ENCODE measurements at regions not wholly inside any gene's neighbourhood (a gene's known extent, or its start where the extent isn't known, plus 50 kb on each side); places are given as distances from the start of the nearest gene placed in this dataset.

DNA sequence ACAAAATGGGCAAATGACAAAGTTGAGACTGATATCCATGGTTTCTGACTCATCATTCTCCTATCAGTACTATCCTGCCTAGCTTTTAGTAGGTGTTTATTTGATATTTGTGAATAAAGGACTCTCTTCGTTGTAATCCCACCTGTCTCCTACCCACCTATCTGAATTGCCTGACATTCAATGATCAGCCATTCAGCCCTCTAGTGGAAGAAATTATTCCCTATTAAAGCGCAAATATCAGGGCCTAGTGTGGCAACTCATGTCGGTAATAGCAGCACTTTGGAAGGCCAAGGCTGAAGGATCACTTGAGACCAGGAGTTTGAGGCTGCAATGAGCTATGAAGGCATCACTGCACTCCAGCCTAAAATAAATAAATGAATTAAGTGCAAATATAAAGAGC lies 195.7 kb upstream of the SETMAR start:
- intact Hi-C loops (cut with DNase I), result no loop called here

GRCh38 chr3:4113811-4114522 lies 189.2 kb upstream of the SETMAR start:
- DNase-seq, result no peak
- 52 to 72% methylated on average over 2 of the region's 2 CpGs for WGBS, 2 donors
- no peak for TF ChIP-seq POLR2A (IDR thresholded peaks at IDR 0.05)
- TF ChIP-seq, protein P1, sequence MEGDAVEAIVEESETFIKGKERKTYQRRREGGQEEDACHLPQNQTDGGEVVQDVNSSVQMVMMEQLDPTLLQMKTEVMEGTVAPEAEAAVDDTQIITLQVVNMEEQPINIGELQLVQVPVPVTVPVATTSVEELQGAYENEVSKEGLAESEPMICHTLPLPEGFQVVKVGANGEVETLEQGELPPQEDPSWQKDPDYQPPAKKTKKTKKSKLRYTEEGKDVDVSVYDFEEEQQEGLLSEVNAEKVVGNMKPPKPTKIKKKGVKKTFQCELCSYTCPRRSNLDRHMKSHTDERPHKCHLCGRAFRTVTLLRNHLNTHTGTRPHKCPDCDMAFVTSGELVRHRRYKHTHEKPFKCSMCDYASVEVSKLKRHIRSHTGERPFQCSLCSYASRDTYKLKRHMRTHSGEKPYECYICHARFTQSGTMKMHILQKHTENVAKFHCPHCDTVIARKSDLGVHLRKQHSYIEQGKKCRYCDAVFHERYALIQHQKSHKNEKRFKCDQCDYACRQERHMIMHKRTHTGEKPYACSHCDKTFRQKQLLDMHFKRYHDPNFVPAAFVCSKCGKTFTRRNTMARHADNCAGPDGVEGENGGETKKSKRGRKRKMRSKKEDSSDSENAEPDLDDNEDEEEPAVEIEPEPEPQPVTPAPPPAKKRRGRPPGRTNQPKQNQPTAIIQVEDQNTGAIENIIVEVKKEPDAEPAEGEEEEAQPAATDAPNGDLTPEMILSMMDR (IDR thresholded peaks at IDR 0.05), result no peak
- intact Hi-C loops (cut with DNase I), result no loop called here
- Histone ChIP-seq H3K36me3 (no peaks in the 10 kb centered on the region), H3K27me3 (no peaks in the 10 kb centered on the region), H3K27ac (no peak overlapping the region), H3K4me3 (no peak overlapping the region), H3K4me1 (no peaks in the 10 kb centered on the region), H3K9me3 (no peaks in the 10 kb centered on the region)

More for the DNA sequence above, 195.7 kb upstream of the SETMAR start:
- no peaks in the 10 kb centered on the region for H3K36me3 ChIP-seq
- no peaks in the 10 kb centered on the region for H3K9me3 ChIP-seq
- no peaks in the 10 kb centered on the region for H3K4me1 ChIP-seq
- H3K4me3 ChIP-seq, result no peak overlapping the region
- no peak overlapping the region for H3K27ac ChIP-seq
- 69 to 74% methylated on average over 3 of the region's 3 CpGs for WGBS, 2 donors
- DNase-seq, result no peak
- TF ChIP-seq, protein P1 (IDR thresholded peaks at IDR 0.05), result no peak
- no peak for TF ChIP-seq POLR2A (IDR thresholded peaks at IDR 0.05)
- no peaks in the 10 kb centered on the region for H3K27me3 ChIP-seq

- TF ChIP-seq, protein P1 (IDR thresholded peaks at IDR 0.05), result no peak
- TF ChIP-seq POLR2A (IDR thresholded peaks at IDR 0.05), result no peak
- intact Hi-C loops (cut with DNase I), result no loop called here
- Histone ChIP-seq H3K4me1 (no peaks in the 10 kb centered on the region), H3K4me3 (no peak overlapping the region), H3K36me3 (no peaks in the 10 kb centered on the region), H3K27ac (no peak overlapping the region), H3K27me3 (no peaks in the 10 kb centered on the region), H3K9me3 (no peaks in the 10 kb centered on the region)
- no peak for DNase-seq
- 86% methylated on average over 2 of the region's 2 CpGs for WGBS, 2 donors
Observed at GRCh38 chr3:4119119-4119518, 184.1 kb upstream of the SETMAR start.

GRCh38 chr3:4125576-4125975 lies 177.6 kb upstream of the SETMAR start:
- H3K27me3 ChIP-seq, result no peaks in the 10 kb centered on the region
- no peak for DNase-seq
- TF ChIP-seq POLR2A (IDR thresholded peaks at IDR 0.05), result no peak
- TF ChIP-seq, protein P1 (IDR thresholded peaks at IDR 0.05), result no peak
- 79 to 90% methylated on average over 3 of the region's 3 CpGs for WGBS, 2 donors
- intact Hi-C loops (cut with DNase I), result no loop called here
- H3K4me1 ChIP-seq, result no peaks in the 10 kb centered on the region
- H3K36me3 ChIP-seq, result no peaks in the 10 kb centered on the region
- H3K9me3 ChIP-seq, result no peaks in the 10 kb centered on the region
- H3K4me3 ChIP-seq, result no peak overlapping the region
- H3K27ac ChIP-seq, result no peak overlapping the region

GRCh38 chr3:4138150-4138785 lies 164.9 kb upstream of the SETMAR start:
- 71 to 82% methylated on average over 3 of the region's 3 CpGs for WGBS, 2 donors
- Histone ChIP-seq H3K9me3 (no peaks in the 10 kb centered on the region), H3K4me3 (no peak overlapping the region), H3K36me3 (no peaks in the 10 kb centered on the region), H3K27me3 (no peaks in the 10 kb centered on the region), H3K27ac (no peak overlapping the region), H3K4me1 (no peaks in the 10 kb centered on the region)
- TF ChIP-seq, protein P1 (IDR thresholded peaks at IDR 0.05), result no peak
- TF ChIP-seq POLR2A (IDR thresholded peaks at IDR 0.05), result no peak
- no peak for DNase-seq
- intact Hi-C loops (cut with DNase I), result no loop called here

Measured in esophagus squamous epithelium (tissue), 5 donors.